ENCODE measurements at regions not wholly inside any gene's neighbourhood (a gene's known extent, or its start where the extent isn't known, plus 50 kb on each side); places are given as distances from the start of the nearest gene placed in this dataset.

- TF ChIP-seq ATF3 (IDR thresholded peaks at IDR 0.05; ENCODE audit: insufficient read depth, low read depth, low read length): no peak
- TF ChIP-seq BACH1 (IDR thresholded peaks at IDR 0.05; ENCODE audit: low read length): no peak
- TF ChIP-seq KDM5A (IDR thresholded peaks at IDR 0.05; ENCODE audit: low read length): no peak
- TF ChIP-seq RAD21 (IDR thresholded peaks at IDR 0.05 in 1 of 2, conservative IDR thresholded peaks at IDR 0.05 in 1 of 2; ENCODE audit: low read depth in 2 of 2, low read length in 2 of 2): no peak
- no peak for TF ChIP-seq HDAC6 (IDR thresholded peaks at IDR 0.05; ENCODE audit: low read depth, low read length)
These were observed 462.8 kb upstream of the NFIA start (continued) for GRCh38 chr1:60619581-60619980.
